ENCODE measurements at regions not wholly inside any gene's neighbourhood (a gene's known extent, or its start where the extent isn't known, plus 50 kb on each side); places are given as distances from the start of the nearest gene placed in this dataset.

GRCh38 chr3:124577494-124578167, 152.6 kb upstream of the UMPS start:
- H3K27me3 Mint-ChIP-seq: peaks cover 2% of the 10 kb centered on the region
- no peak overlapping the region for H3K27ac Mint-ChIP-seq
- DNase-seq: no peak
- ChIA-PET POLR2A (interaction anchor here (0.6 kb wide), 1 partner anchor 151 kb away, joined by 3 read pairs; no protein-coding TSS in a partner anchor), CTCF (interaction anchor here (1.2 to 2.0 kb wide), 4 partner anchors 12 to 111 kb away, joined by 3 to 9 read pairs (median 6); no protein-coding TSS in a partner anchor)
- no peaks in the 10 kb centered on the region for H3K4me1 Mint-ChIP-seq (ENCODE audit: low read depth)
- intact Hi-C loops (cut with micrococcal nuclease): no loop called here
- no peak overlapping the region for H3K4me3 Mint-ChIP-seq
- no peaks in the 10 kb centered on the region for H3K36me3 Mint-ChIP-seq
- no peaks in the 10 kb centered on the region for H3K9me3 Mint-ChIP-seq

DNA sequence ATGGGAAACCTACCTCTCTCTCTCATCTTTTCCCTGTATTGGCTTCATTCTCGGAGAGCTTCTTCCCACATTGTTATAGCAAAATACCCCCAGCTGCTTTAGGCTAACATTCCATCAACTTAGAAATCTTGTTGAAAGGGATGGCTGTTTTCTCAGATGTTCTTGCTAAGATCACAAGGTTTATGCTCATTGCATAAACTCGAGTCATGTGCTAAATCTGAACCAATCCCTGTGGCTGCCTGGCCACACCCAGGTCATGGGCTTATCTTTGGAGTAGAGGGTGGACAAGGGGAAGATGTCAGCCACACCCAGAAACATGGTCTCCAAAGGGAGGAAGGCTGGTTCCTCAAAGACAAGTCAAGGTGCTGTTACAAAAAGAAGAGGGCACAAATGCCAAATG, 150.6 kb upstream of the UMPS start:
- Mint-ChIP-seq H3K27ac (no peak overlapping the region), H3K36me3 (no peaks in the 10 kb centered on the region), H3K4me3 (no peak overlapping the region), H3K27me3 (peaks cover 2% of the 10 kb centered on the region), H3K9me3 (no peaks in the 10 kb centered on the region), H3K4me1 (ENCODE audit: low read depth) (peaks cover 9% of the 10 kb centered on the region)
- POLR2A ChIA-PET: no interaction called here
- no peak for DNase-seq
- intact Hi-C loops (cut with micrococcal nuclease): loop anchor here (5.0 kb wide), 1 partner anchor 108 kb away; no protein-coding TSS in a partner anchor
- CTCF ChIA-PET: interaction anchor here (1.2 kb wide), 1 partner anchor 20 kb away, joined by 8 read pairs; no protein-coding TSS in a partner anchor

- Mint-ChIP-seq H3K27ac (no peak overlapping the region), H3K27me3 (peaks cover 13% of the 10 kb centered on the region), H3K36me3 (no peaks in the 10 kb centered on the region), H3K4me1 (ENCODE audit: low read depth) (peaks cover 29% of the 10 kb centered on the region), H3K4me3 (no peak overlapping the region), H3K9me3 (no peaks in the 10 kb centered on the region)
- ChIA-PET POLR2A (interaction anchor here (1.0 kb wide), 1 partner anchor 58 kb away, joined by 3 read pairs; no protein-coding TSS in a partner anchor), CTCF (interaction anchor here (0.6 to 4.5 kb wide), 3 partner anchors 14 to 107 kb away, joined by 3 to 17 read pairs (median 4); no protein-coding TSS in a partner anchor)
- intact Hi-C loops (cut with micrococcal nuclease): loop anchor here (5.0 kb wide), 1 partner anchor 105 kb away; no protein-coding TSS in a partner anchor
- DNase-seq: peak; percentile 18
Observed at GRCh38 chr3:124582196-124582595, 148.1 kb upstream of the UMPS start.

DNA sequence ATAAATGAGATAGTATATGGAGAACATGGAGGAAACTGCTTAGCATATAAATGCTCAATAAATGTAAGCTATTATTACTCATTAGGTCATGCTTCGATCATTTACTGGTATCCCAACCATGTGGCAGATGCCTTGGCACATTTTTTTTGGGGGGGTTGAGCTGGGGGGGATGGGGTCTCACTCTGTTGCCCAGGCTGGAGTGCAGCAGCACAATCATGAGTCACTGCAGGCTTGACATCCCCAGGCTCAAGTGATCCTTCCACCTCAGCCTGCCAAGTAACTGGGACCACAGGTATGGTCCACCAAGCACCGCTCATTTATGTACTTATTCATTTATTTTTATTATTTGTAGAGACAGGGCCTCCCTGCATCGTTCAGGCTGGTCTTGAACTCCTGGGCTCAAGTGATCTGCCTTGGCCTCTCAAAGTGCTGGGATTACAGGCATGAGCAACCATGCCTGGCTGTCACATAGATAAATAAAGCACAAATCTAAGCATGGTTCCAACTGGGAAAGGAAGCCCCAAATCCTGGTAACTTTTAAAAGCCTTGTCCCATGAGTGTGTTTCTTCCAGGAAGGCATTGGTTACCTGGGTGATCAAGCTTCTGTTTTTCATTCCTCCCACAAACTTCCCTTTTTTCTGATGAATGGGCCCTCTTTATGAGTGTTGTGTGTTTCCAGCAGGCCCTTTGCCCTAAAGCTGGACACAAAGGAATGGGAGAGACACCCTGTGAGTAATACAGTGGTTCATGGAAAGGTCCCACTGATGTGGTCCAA, 147.4 kb upstream of the UMPS start:
- H3K36me3 Mint-ChIP-seq: no peaks in the 10 kb centered on the region
- intact Hi-C loops (cut with micrococcal nuclease): loop anchor here (5.0 kb wide), 1 partner anchor 104 kb away; no protein-coding TSS in a partner anchor
- DNase-seq: no peak
- no peak overlapping the region for H3K4me3 Mint-ChIP-seq
- no peak overlapping the region for H3K27ac Mint-ChIP-seq
- no peaks in the 10 kb centered on the region for H3K9me3 Mint-ChIP-seq
- ChIA-PET CTCF (interaction anchor here (0.6 to 4.5 kb wide), 3 partner anchors 14 to 106 kb away, joined by 3 to 17 read pairs (median 4); no protein-coding TSS in a partner anchor), POLR2A (interaction anchor here (1.0 kb wide), 1 partner anchor 57 kb away, joined by 3 read pairs; no protein-coding TSS in a partner anchor)
- peaks cover 32% of the 10 kb centered on the region for H3K4me1 Mint-ChIP-seq (ENCODE audit: low read depth)
- peaks cover 15% of the 10 kb centered on the region for H3K27me3 Mint-ChIP-seq

DNA sequence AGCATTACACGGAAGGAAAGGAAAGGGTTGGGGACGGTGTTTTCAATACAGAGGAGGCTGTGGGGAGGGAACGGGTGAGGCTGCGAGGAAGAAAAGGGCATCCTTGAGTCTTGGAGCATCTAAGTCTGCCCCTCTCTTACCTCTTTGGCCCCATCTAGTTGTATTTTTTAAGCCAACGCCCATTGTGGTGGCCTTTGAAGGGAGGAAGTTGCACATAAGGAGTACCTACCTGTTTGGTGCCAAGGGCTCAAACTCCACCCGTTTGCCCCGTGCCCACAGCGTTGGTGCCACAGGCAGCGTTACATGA, 146.1 kb upstream of the UMPS start:
- Mint-ChIP-seq H3K36me3 (no peaks in the 10 kb centered on the region), H3K27ac (peak overlapping the region; percentile 9), H3K9me3 (no peaks in the 10 kb centered on the region), H3K4me1 (ENCODE audit: low read depth) (peaks cover 46% of the 10 kb centered on the region), H3K27me3 (peaks cover 15% of the 10 kb centered on the region), H3K4me3 (peak overlapping the region; percentile 62)
- intact Hi-C loops (cut with micrococcal nuclease): loop anchor here (1.0 to 5.0 kb wide), 4 partner anchors 8 to 103 kb away; no protein-coding TSS in a partner anchor
- ChIA-PET CTCF (interaction anchor here (0.7 to 4.5 kb wide), 2 partner anchors 103 to 105 kb away, joined by 3 to 17 read pairs; no protein-coding TSS in a partner anchor), POLR2A (interaction anchor here (1.9 kb wide), 1 partner anchor 56 kb away, joined by 5 read pairs; no protein-coding TSS in a partner anchor)
- no peak for DNase-seq

- POLR2A ChIA-PET: interaction anchor here (1.9 kb wide), 1 partner anchor 55 kb away, joined by 5 read pairs; no protein-coding TSS in a partner anchor
- DNase-seq: peak; percentile 54
- intact Hi-C loops (cut with micrococcal nuclease): loop anchor here (1.0 to 5.0 kb wide), 4 partner anchors 8 to 103 kb away; no protein-coding TSS in a partner anchor
- Mint-ChIP-seq H3K4me1 (ENCODE audit: low read depth) (peaks cover 46% of the 10 kb centered on the region), H3K27ac (peak overlapping the region; percentile 47), H3K27me3 (peaks cover 15% of the 10 kb centered on the region), H3K4me3 (peak overlapping the region; percentile 86), H3K9me3 (no peaks in the 10 kb centered on the region), H3K36me3 (no peaks in the 10 kb centered on the region)
- CTCF ChIA-PET: interaction anchor here (0.7 to 4.5 kb wide), 2 partner anchors 103 to 104 kb away, joined by 3 to 17 read pairs; no protein-coding TSS in a partner anchor
Observed at GRCh38 chr3:124584552-124585391, 145.5 kb upstream of the UMPS start.

- Mint-ChIP-seq H3K27ac (no peak overlapping the region), H3K4me1 (ENCODE audit: low read depth) (peaks cover 46% of the 10 kb centered on the region), H3K36me3 (no peaks in the 10 kb centered on the region), H3K9me3 (no peaks in the 10 kb centered on the region), H3K4me3 (no peak overlapping the region), H3K27me3 (peaks cover 15% of the 10 kb centered on the region)
- POLR2A ChIA-PET: no interaction called here
- CTCF ChIA-PET: interaction anchor here (0.6 to 4.5 kb wide), 3 partner anchors 27 to 165 kb away, joined by 3 to 17 read pairs (median 3); no protein-coding TSS in a partner anchor
- DNase-seq: no peak
- intact Hi-C loops (cut with micrococcal nuclease): no loop called here
Observed at GRCh38 chr3:124586126-124587052, 143.9 kb upstream of the UMPS start.

- intact Hi-C loops (cut with micrococcal nuclease): no loop called here
- ChIA-PET CTCF (interaction anchor here (1.1 kb wide), 1 partner anchor 28 kb away, joined by 3 read pairs; no protein-coding TSS in a partner anchor), POLR2A (no interaction called here)
Observed at GRCh38 chr3:124587053-124587408, 143.2 kb upstream of the UMPS start.

DNA sequence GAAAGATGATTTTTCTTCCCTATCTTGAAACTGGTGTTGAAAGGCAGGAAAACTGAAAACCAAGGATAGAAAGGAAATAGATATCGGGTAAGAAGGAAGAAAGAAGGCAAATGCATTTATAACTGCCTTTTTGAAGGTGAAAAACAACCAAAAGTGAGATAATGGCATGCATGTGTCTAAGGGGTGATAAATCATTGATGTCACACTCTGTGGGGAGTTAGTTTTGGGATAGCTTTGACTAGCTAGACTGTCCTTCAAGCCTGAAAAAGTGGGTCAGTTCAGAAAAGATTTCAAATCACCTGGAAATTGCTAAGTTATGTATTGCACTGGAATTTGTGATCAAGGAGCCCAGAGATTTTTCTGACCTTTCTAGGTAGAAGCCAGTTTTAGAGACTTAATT, 142.2 kb upstream of the UMPS start:
- Mint-ChIP-seq H3K36me3 (no peaks in the 10 kb centered on the region), H3K27ac (no peak overlapping the region), H3K4me1 (ENCODE audit: low read depth) (peaks cover 54% of the 10 kb centered on the region), H3K27me3 (peaks cover 13% of the 10 kb centered on the region), H3K4me3 (no peak overlapping the region), H3K9me3 (no peaks in the 10 kb centered on the region)
- DNase-seq: no peak
- intact Hi-C loops (cut with micrococcal nuclease): no loop called here
- ChIA-PET CTCF (no interaction called here), POLR2A (no interaction called here)

More at GRCh38 chr3:124587053-124587408, 143.2 kb upstream of the UMPS start:
- Mint-ChIP-seq H3K27me3 (peaks cover 15% of the 10 kb centered on the region), H3K9me3 (no peaks in the 10 kb centered on the region), H3K36me3 (no peaks in the 10 kb centered on the region), H3K4me3 (no peak overlapping the region), H3K4me1 (ENCODE audit: low read depth) (peaks cover 46% of the 10 kb centered on the region), H3K27ac (no peak overlapping the region)
- no peak for DNase-seq

DNA sequence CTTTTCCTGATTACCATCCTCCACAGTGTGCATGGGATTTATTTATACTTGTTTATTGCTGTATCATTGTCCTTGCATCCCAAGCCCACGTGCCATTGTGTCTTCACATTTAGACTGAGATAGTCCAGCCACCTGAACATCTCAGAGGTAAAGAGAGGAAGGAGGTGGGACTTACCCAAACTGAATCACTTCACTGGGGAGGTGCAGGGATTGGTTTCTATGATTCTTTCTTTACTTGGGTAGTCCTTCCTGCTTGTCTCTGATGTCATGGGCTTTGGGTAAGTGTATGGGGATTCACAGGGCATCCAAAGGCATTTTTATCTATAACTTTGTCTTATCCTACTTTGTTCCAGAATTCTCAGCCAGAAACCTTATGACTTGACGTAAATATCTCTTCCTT, 141.5 kb upstream of the UMPS start:
- H3K4me1 Mint-ChIP-seq (ENCODE audit: low read depth): peaks cover 56% of the 10 kb centered on the region
- no peak overlapping the region for H3K4me3 Mint-ChIP-seq
- intact Hi-C loops (cut with micrococcal nuclease): no loop called here
- H3K9me3 Mint-ChIP-seq: no peaks in the 10 kb centered on the region
- DNase-seq: no peak
- ChIA-PET CTCF (no interaction called here), POLR2A (interaction anchor here (0.5 kb wide), 1 partner anchor 887 kb away, joined by 3 read pairs; no protein-coding TSS in a partner anchor)
- H3K27ac Mint-ChIP-seq: peak overlapping the region; percentile 32
- H3K36me3 Mint-ChIP-seq: no peaks in the 10 kb centered on the region
- H3K27me3 Mint-ChIP-seq: peaks cover 13% of the 10 kb centered on the region
